ENCODE measurements at regions not wholly inside any gene's neighbourhood (a gene's known extent, or its start where the extent isn't known, plus 50 kb on each side); places are given as distances from the start of the nearest gene placed in this dataset.
"Not testable (repeated sequence)": the region's sequence is repeated elsewhere in the genome, so short reads cannot be mapped to it uniquely, and the experiment has no call there.

GRCh38 chr6:12635375-12635774, 81.2 kb upstream of the PHACTR1 start:
- Histone ChIP-seq H3K27me3 (no peaks in the 10 kb centered on the region), H3K27ac (no peak overlapping the region), H3K4me3 (no peak overlapping the region), H3K36me3 (no peaks in the 10 kb centered on the region), H3K9me3 (peaks cover 0 to 4% (median 0%) of the 10 kb centered on the region in 3 donors), H3K4me1 (peaks cover 0 to 14% (median 0%) of the 10 kb centered on the region in 4 donors)
- TF ChIP-seq CTCF (IDR thresholded peaks at IDR 0.05), result no peak
- intact Hi-C loops (cut with DNase I; ENCODE audit: low total_unique reads), result no loop called here
- DNase-seq, result no peak

- DNase-seq, result no peak
- H3K36me3 ChIP-seq, result no peaks in the 10 kb centered on the region
- intact Hi-C loops (cut with DNase I; ENCODE audit: low total_unique reads), result no loop called here
- peak overlapping the region in 1 of 2 donors; percentile 3 for H3K27ac ChIP-seq
- peaks cover 0 to 4% (median 0%) of the 10 kb centered on the region in 3 donors for H3K9me3 ChIP-seq
- H3K4me3 ChIP-seq, result no peak overlapping the region
- no peaks in the 10 kb centered on the region for H3K27me3 ChIP-seq
- H3K4me1 ChIP-seq, result peaks cover 0 to 14% (median 0%) of the 10 kb centered on the region in 4 donors
- TF ChIP-seq CTCF (IDR thresholded peaks at IDR 0.05), result no peak
Measured at GRCh38 chr6:12635813-12636212, 80.8 kb upstream of the PHACTR1 start.

GRCh38 chr6:12636336-12636735, 80.2 kb upstream of the PHACTR1 start:
- H3K27me3 ChIP-seq, result no peaks in the 10 kb centered on the region
- peak in 1 of 2 experiments; percentile 3 for TF ChIP-seq CTCF (IDR thresholded peaks at IDR 0.05)
- H3K27ac ChIP-seq, result peak overlapping the region in 1 of 2 donors; percentile 3
- H3K36me3 ChIP-seq, result no peaks in the 10 kb centered on the region
- H3K4me3 ChIP-seq, result no peak overlapping the region
- peaks cover 0 to 14% (median 0%) of the 10 kb centered on the region in 4 donors for H3K4me1 ChIP-seq
- H3K9me3 ChIP-seq, result peaks cover 0 to 4% (median 0%) of the 10 kb centered on the region in 3 donors
- intact Hi-C loops (cut with DNase I; ENCODE audit: low total_unique reads), result no loop called here
- no peak for DNase-seq

GRCh38 chr6:12637960-12638641, 78.5 kb upstream of the PHACTR1 start:
- Histone ChIP-seq H3K9me3 (peaks cover 0 to 4% (median 0%) of the 10 kb centered on the region in 3 donors), H3K27me3 (no peaks in the 10 kb centered on the region), H3K4me1 (peaks cover 0 to 14% (median 0%) of the 10 kb centered on the region in 4 donors), H3K36me3 (no peaks in the 10 kb centered on the region), H3K27ac (no peak overlapping the region), H3K4me3 (no peak overlapping the region)
- no peak for DNase-seq
- intact Hi-C loops (cut with DNase I; ENCODE audit: low total_unique reads), result no loop called here
- peak; percentile 53 to 58 for TF ChIP-seq CTCF (IDR thresholded peaks at IDR 0.05)

- H3K4me1 ChIP-seq, result peaks cover 0 to 9% (median 0%) of the 10 kb centered on the region in 4 donors
- no peaks in the 10 kb centered on the region for H3K9me3 ChIP-seq
- DNase-seq, result no peak
- H3K27ac ChIP-seq, result no peak overlapping the region
- no peak for TF ChIP-seq CTCF (IDR thresholded peaks at IDR 0.05)
- no peaks in the 10 kb centered on the region for H3K27me3 ChIP-seq
- intact Hi-C loops (cut with DNase I; ENCODE audit: low total_unique reads), result no loop called here
- no peak overlapping the region for H3K4me3 ChIP-seq
- H3K36me3 ChIP-seq, result no peaks in the 10 kb centered on the region
Measured at GRCh38 chr6:12640438-12640837, 76.1 kb upstream of the PHACTR1 start.

- DNase-seq; H3K36me3 ChIP-seq; H3K4me1 ChIP-seq; H3K27ac ChIP-seq; H3K27me3 ChIP-seq; H3K9me3 ChIP-seq; H3K4me3 ChIP-seq; intact Hi-C loops (cut with DNase I; ENCODE audit: low total_unique reads): not testable (repeated sequence)
Measured at GRCh38 chr6:12641785-12642184, 74.8 kb upstream of the PHACTR1 start.
